Ishikawa (cell line): ENCODE measurements at regions not wholly inside any gene's neighbourhood (a gene's known extent, or its start where the extent isn't known, plus 50 kb on each side); places are given as distances from the start of the nearest gene placed in this dataset.

ENCODE experiments used
- CEBPB ChIP-seq: IDR thresholded peaks from 2 replicates; pipeline ENCODE4 v1.6.1; 2012
- CREB1 ChIP-seq: IDR thresholded peaks from 2 replicates; pipeline ENCODE4 v1.6.1; 2012; ENCODE audit warnings: low read depth
- EGR1 ChIP-seq: IDR thresholded peaks from 2 replicates; pipeline ENCODE4 v1.6.1; 2012
- EP300 ChIP-seq: IDR thresholded peaks from 2 replicates; pipeline ENCODE4 v1.6.1; 2012; ENCODE audit warnings: borderline replicate concordance
- FOXM1 ChIP-seq: IDR thresholded peaks from 2 replicates; pipeline ENCODE4 v1.6.1; 2012; ENCODE audit warnings: low read depth, borderline replicate concordance
- NFIC ChIP-seq: IDR thresholded peaks from 2 replicates; pipeline ENCODE4 v1.6.1; 2012
- RAD21 ChIP-seq: IDR thresholded peaks from 2 replicates; pipeline ENCODE4 v1.6.1; 2012; ENCODE audit warnings: low read depth
- TAF1 ChIP-seq: IDR thresholded peaks from 2 replicates; pipeline ENCODE4 v1.6.1; 2012; ENCODE audit warnings: low read depth, mild to moderate bottlenecking
- TCF12 ChIP-seq: IDR thresholded peaks from 2 replicates; pipeline ENCODE4 v1.6.1; 2012; ENCODE audit warnings: low read depth
- TEAD4 ChIP-seq: IDR thresholded peaks from 2 replicates; pipeline ENCODE4 v1.6.1; 2012
- YY1 ChIP-seq: IDR thresholded peaks from 2 replicates; pipeline ENCODE4 v1.6.1; 2012; ENCODE audit warnings: low read depth
- ZBTB7A ChIP-seq: IDR thresholded peaks from 2 replicates; pipeline ENCODE4 v1.6.1; 2012; ENCODE audit warnings: low read depth
- TF ChIP-seq, protein P1 (sequence below): IDR thresholded peaks from 2 replicates; pipeline ENCODE4 v1.6.1; 2012; ENCODE audit warnings: low read depth, mild to moderate bottlenecking
- TF ChIP-seq, protein P2 (sequence below): IDR thresholded peaks from 2 replicates; pipeline ENCODE4 v1.6.1; 2012
- TF ChIP-seq, protein P3 (sequence below): IDR thresholded peaks from 2 replicates; pipeline ENCODE4 v1.6.1; 2012

DNA sequence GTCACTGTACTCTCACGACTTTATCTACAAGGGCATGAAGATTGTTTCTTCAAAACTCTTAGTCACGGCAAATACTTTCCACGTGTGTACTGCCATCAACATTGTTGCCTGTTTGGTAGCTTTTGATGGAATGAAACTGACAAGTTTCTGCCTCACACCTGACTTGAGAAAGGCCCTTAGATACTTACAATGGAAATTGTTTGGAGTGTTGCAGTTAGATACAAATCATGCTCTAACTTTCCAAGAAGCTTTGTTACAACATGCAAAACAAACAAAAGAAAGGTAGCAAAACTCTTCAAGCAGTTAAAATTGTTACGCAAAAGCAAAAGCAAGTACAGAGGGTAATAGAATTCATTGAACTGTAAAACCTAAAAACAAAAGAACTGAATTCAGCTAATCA is 91.1 kb upstream of the TLE4 start:
- TF ChIP-seq EGR1 (no peak), TEAD4 (no peak), EP300 (no peak), NFIC (no peak), CEBPB (no peak)
- TF ChIP-seq, protein P1, sequence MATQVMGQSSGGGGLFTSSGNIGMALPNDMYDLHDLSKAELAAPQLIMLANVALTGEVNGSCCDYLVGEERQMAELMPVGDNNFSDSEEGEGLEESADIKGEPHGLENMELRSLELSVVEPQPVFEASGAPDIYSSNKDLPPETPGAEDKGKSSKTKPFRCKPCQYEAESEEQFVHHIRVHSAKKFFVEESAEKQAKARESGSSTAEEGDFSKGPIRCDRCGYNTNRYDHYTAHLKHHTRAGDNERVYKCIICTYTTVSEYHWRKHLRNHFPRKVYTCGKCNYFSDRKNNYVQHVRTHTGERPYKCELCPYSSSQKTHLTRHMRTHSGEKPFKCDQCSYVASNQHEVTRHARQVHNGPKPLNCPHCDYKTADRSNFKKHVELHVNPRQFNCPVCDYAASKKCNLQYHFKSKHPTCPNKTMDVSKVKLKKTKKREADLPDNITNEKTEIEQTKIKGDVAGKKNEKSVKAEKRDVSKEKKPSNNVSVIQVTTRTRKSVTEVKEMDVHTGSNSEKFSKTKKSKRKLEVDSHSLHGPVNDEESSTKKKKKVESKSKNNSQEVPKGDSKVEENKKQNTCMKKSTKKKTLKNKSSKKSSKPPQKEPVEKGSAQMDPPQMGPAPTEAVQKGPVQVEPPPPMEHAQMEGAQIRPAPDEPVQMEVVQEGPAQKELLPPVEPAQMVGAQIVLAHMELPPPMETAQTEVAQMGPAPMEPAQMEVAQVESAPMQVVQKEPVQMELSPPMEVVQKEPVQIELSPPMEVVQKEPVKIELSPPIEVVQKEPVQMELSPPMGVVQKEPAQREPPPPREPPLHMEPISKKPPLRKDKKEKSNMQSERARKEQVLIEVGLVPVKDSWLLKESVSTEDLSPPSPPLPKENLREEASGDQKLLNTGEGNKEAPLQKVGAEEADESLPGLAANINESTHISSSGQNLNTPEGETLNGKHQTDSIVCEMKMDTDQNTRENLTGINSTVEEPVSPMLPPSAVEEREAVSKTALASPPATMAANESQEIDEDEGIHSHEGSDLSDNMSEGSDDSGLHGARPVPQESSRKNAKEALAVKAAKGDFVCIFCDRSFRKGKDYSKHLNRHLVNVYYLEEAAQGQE = no peak

DNA sequence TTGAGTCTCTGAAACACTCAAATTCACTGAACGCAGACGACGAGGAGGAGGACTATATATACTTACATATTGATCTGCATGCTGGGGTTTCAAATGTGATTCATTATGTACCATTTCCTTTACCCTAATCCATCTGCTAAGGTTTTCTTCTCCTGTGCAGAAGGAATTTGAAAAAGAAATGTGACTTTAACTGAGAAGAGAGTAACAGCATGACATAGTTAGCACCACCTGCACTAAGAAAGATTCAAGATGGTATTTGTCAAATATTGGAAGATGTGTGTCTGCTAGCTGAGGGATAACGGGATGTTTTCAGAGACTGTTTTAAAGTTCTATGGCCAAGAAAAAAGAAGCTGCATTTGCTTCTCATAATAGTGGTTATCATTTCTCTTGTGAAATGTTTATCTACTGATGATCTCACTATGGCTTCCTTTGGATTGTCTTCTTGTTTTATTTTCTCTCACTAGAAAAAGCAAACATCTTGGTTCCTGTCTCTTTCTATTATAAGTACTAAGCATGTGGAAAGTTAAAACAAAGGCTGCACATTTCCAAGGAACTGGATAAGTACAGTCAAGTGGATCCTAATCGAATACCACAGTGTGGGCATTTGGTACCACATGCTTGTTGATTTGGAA is 89.8 kb upstream of the TLE4 start:
- no peak for TF ChIP-seq FOXM1
- TF ChIP-seq NFIC = no peak
- TF ChIP-seq YY1 = no peak
- TF ChIP-seq EP300 = no peak
- no peak for TF ChIP-seq TAF1
- no peak for TF ChIP-seq TCF12
- TF ChIP-seq RAD21 = no peak
- TF ChIP-seq, protein P2, sequence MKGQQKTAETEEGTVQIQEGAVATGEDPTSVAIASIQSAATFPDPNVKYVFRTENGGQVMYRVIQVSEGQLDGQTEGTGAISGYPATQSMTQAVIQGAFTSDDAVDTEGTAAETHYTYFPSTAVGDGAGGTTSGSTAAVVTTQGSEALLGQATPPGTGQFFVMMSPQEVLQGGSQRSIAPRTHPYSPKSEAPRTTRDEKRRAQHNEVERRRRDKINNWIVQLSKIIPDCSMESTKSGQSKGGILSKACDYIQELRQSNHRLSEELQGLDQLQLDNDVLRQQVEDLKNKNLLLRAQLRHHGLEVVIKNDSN = no peak
- TF ChIP-seq EGR1 = no peak
- no peak for TF ChIP-seq CEBPB
- TF ChIP-seq CREB1 = no peak
- TF ChIP-seq, protein P1 = no peak
- TF ChIP-seq, protein P3, sequence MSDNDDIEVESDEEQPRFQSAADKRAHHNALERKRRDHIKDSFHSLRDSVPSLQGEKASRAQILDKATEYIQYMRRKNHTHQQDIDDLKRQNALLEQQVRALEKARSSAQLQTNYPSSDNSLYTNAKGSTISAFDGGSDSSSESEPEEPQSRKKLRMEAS = no peak
- no peak for TF ChIP-seq TEAD4
- TF ChIP-seq ZBTB7A = no peak

DNA sequence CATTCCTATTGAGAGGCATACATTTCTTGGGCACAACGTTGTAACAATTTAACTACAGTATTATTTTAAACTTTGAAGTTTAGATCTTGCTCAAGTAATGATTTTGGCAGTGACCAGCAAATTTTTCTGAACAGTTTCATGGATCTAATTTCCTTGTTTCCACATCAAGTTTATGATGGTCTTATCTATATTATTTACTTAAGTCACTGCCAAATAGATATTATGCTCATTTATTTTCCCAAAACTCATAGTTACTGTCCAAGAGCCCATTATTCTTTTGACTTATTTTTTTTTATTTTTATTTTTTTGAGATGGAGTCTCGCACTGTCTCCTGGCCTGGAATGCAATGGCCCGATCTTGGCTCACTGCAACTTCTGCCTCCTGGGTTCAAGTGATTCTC is 86.5 kb upstream of the TLE4 start:
- no peak for TF ChIP-seq ZBTB7A
- no peak for TF ChIP-seq YY1
- no peak for TF ChIP-seq TCF12
- no peak for TF ChIP-seq EP300
- no peak for TF ChIP-seq TAF1
- no peak for TF ChIP-seq TEAD4
- TF ChIP-seq EGR1 = no peak

DNA sequence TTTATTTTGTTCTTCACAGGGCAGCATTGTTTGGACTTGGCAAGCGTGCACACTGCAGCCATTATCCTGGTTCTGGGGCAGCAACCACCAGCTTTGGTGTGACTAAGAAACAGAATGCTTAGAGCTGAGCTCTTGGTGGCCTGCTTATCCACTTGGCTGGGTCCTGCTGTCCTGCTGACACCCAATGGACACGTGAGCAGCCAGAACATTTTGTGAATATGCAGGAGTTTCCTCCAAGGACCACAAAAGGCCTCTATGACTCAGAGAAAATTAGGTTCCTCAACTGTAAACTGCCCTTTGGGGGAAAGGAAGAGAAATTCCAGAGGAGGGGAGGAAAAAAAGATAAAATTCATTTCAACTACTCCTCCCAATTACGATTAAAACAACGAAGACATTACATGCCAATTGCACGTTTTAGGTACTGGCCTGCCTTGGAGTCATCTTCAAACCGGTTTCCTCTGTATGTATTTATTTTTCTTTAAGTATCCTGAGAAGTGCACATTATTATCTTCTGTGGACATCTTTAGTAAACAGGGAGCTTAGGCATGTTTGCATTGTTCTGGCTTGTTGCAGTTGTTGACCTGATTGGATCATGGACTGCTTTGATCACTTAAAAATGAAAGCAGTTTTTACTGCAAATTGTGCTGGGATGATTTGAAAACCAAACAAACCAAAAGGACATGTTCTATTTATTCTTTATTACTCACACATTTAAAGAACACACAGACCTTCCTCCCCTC is 82.3 kb upstream of the TLE4 start:
- TF ChIP-seq CEBPB (no peak), TEAD4 (no peak), CREB1 (no peak)
- TF ChIP-seq, protein P2 = no peak

DNA sequence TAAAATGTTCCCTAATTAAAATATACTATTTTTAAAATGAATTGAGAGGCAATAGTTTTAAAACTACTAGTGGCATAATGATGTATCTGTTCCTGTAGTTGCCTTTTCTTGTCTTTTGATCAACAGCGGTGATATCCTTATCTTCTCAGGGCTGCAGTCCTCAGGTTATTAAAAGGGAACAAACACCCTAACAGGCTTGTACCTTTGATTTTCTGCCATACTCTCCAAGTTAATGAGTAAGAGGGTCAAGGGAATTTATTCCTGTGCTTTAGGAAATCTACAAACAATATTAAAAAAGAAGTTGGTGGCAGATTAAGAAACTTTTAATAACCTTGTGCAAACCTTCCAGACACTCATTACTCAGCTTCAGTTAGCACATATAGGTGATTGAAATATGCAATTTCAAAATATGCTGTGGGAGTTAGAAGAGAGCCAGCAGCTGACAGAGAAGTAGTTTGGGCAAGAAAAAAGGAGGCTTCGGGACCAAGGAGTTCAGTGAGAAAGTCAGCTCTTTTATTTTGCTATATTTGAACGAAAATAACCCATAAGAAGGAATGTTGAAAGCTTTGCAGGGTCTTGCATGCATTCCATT is 81.0 kb upstream of the TLE4 start:
- TF ChIP-seq ZBTB7A (no peak), FOXM1 (no peak), TEAD4 (no peak), TCF12 (no peak), EGR1 (no peak), RAD21 (no peak)
- TF ChIP-seq, protein P1 = no peak
- TF ChIP-seq, protein P2 = no peak
